HepG2 (cell line): ENCODE measurements at regions not wholly inside any gene's neighbourhood (a gene's known extent, or its start where the extent isn't known, plus 50 kb on each side); places are given as distances from the start of the nearest gene placed in this dataset.

ENCODE experiments used
- ATAC-seq: fragments of 200-7000 bp; cut with Tn5 transposase; 3 replicates; pipeline ENCODE4 v1.9.1; 2020; ENCODE audit warnings: mild to moderate bottlenecking, moderate library complexity
- BruUV-seq: library from RNA; stranded (reverse); fragments of 400-500 nt; replicated peaks from 2 replicates; lab custom pipeline; 2021; lab: Mats Ljungman, UMichigan
- CTCF ChIA-PET: fragments of 300-600 bp; formaldehyde crosslinking; extraction: SDS; loops from one replicate; lab custom pipeline; 2021; ENCODE audit warnings: low total read pairs, inconsistent platforms, low intra/inter-chr PET ratio; lab: Yijun Ruan, JAX
- POLR2A ChIA-PET: fragments of 350-600 bp; sonication (Branson Sonifier 250); formaldehyde crosslinking; loops from one replicate; lab custom pipeline; 2020; ENCODE audit warnings: antibody characterized with exemption, inconsistent platforms; lab: Yijun Ruan, JAX
- DNase-seq: peaks from one replicate; pipeline ENCODE4 v3.0.0-alpha.2; 2015; ENCODE audit warnings: low spot score
- FAIRE-seq: peaks from 3 replicates; lab custom pipeline; 2011; peaks lifted over from hg19 to GRCh38; lab: Jason Lieb, UNC
- H2AFZ ChIP-seq: one replicate; pipeline ENCODE4 v1.6.1; 2011; ENCODE audit warnings: low read length, inconsistent platforms
- H3K27ac ChIP-seq: fragments of 300-600 bp; 3 replicates; pipeline ENCODE4 v1.8.0; 2011; ENCODE audit warnings: mixed run types, mild to moderate bottlenecking, mixed read lengths, low read length, inconsistent platforms; ENCODE audit not compliant: insufficient read depth; ENCODE audit errors: extremely low read length
- H3K27me3 ChIP-seq, 2 experiments: fragments of 200-600 bp in 1 of 2; 2 replicates in 1 of 2; 3 replicates in 1 of 2; pipeline versions ENCODE4 v1.6.0 to v1.8.0; 2011; ENCODE audit warnings: low read length in 2 of 2, mild to moderate bottlenecking in 2 of 2, moderate library complexity in 2 of 2, inconsistent platforms in 1 of 2; ENCODE audit not compliant: insufficient read depth in 2 of 2, control insufficient read depth in 1 of 2
- H3K36me3 ChIP-seq, 2 experiments: fragments of 200-600 bp in 1 of 2; replicated peaks in 1 of 2; 2 replicates in 1 of 2; 3 replicates in 1 of 2; pipeline versions ENCODE4 v1.5.1 to v1.8.0; 2011; ENCODE audit warnings: low read length in 2 of 2, inconsistent platforms in 1 of 2; ENCODE audit not compliant: insufficient read depth in 2 of 2, control insufficient read depth in 1 of 2
- H3K4me1 ChIP-seq: 2 replicates; pipeline ENCODE4 v1.5.1; 2012; ENCODE audit warnings: low read length, inconsistent platforms; ENCODE audit not compliant: insufficient read depth
- H3K4me2 ChIP-seq: 2 replicates; pipeline ENCODE4 v1.6.0; 2011; ENCODE audit warnings: low read depth, low read length, inconsistent platforms
- H3K4me3 ChIP-seq, 3 experiments: fragments of 200-600 bp in 1 of 3; sonication (generic), shearing (Covaris generic) in 1 of 3; replicated peaks in 1 of 3; 2 replicates each; pipeline ENCODE4 v1.5.1; 2011 to 2016; ENCODE audit warnings: low read length in 3 of 3, inconsistent platforms in 2 of 3, low read depth in 2 of 3, mild to moderate bottlenecking in 2 of 3, control low read depth in 1 of 3, mixed read lengths in 1 of 3; ENCODE audit not compliant: insufficient read depth in 1 of 3
- H3K79me2 ChIP-seq: one replicate; pipeline ENCODE4 v1.6.1; 2011; ENCODE audit warnings: low read length, inconsistent platforms; ENCODE audit not compliant: insufficient read depth
- H3K9ac ChIP-seq: 2 replicates; pipeline ENCODE4 v1.6.0; 2011; ENCODE audit warnings: mild to moderate bottlenecking, low read depth, low read length, inconsistent platforms; ENCODE audit not compliant: insufficient read depth
- H3K9me3 ChIP-seq: 2 replicates; pipeline ENCODE4 v1.5.1; 2012; ENCODE audit warnings: mild to moderate bottlenecking, low read length
- H4K20me1 ChIP-seq: 2 replicates; pipeline ENCODE4 v1.6.0; 2011; ENCODE audit warnings: inconsistent platforms, mild to moderate bottlenecking, low read length, moderate library complexity; ENCODE audit not compliant: insufficient read depth
- HMGXB4 ChIP-seq, 2 experiments: sonication (generic) in 1 of 2; formaldehyde crosslinking in 1 of 2; IDR thresholded peaks; 2 replicates each; pipeline versions ENCODE4 v1.4.0 to v1.6.1; 2018 to 2020; ENCODE audit warnings: missing genetic modification reagents in 2 of 2, borderline replicate concordance in 1 of 2, low read depth in 1 of 2, mild to moderate bottlenecking in 1 of 2, missing biosample characterization in 1 of 2
- MXD3 ChIP-seq: IDR thresholded peaks from 2 replicates; pipeline ENCODE4 v1.6.1; 2016; ENCODE audit warnings: mild to moderate bottlenecking, missing biosample characterization, missing genetic modification reagents
- NFKBIZ ChIP-seq: IDR thresholded peaks from 2 replicates; pipeline ENCODE4 v1.6.1; 2018; ENCODE audit warnings: missing genetic modification reagents, missing compliant biosample characterization
- PREB ChIP-seq: sonication (generic); formaldehyde crosslinking; IDR thresholded peaks from 2 replicates; pipeline ENCODE4 v1.4.0; 2020; ENCODE audit warnings: missing genetic modification reagents
- ZFP37 ChIP-seq: sonication (generic); formaldehyde crosslinking; IDR thresholded peaks from 2 replicates; pipeline ENCODE4 v1.4.0; 2020; ENCODE audit warnings: missing genetic modification reagents, borderline replicate concordance
- ZFP62 ChIP-seq: sonication (generic); formaldehyde crosslinking; IDR thresholded peaks from 2 replicates; pipeline ENCODE4 v1.4.0; 2020; ENCODE audit warnings: missing genetic modification reagents
- ZNF12 ChIP-seq: sonication (generic); formaldehyde crosslinking; IDR thresholded peaks from 2 replicates; pipeline ENCODE4 v1.5.0; 2020; ENCODE audit warnings: missing genetic modification reagents
- ZNF276 ChIP-seq: sonication (generic); formaldehyde crosslinking; IDR thresholded peaks from 2 replicates; pipeline ENCODE4 v1.4.0; 2020; ENCODE audit warnings: mild to moderate bottlenecking, low read depth, missing genetic modification reagents
- ZNF318 ChIP-seq: sonication (generic); formaldehyde crosslinking; IDR thresholded peaks from 2 replicates; pipeline ENCODE4 v1.4.0; 2020; ENCODE audit warnings: mild to moderate bottlenecking, missing genetic modification reagents
- in situ Hi-C: cut with HindIII; loops from 2 replicates; pipeline ENCODE4 v1.10.0; 2017; ENCODE audit warnings: low pct_unique_long_range_greater_than_20kb; ENCODE audit not compliant: extremely low pct_ligation_motif_present
- intact Hi-C: fragments of 100-400 bp; cut with micrococcal nuclease; formaldehyde crosslinking; loops from one replicate; pipeline ENCODE4 v1.10.0; 2022; ENCODE audit not compliant: unreplicated experiment

- Histone ChIP-seq H3K27ac (no peak overlapping the region), H3K79me2 (no peaks in the 10 kb centered on the region), H2AFZ (no peak overlapping the region), H3K4me2 (no peak overlapping the region), H3K9ac (no peak overlapping the region), H3K27me3 (no peaks in the 10 kb centered on the region), H3K4me3 (no peak overlapping the region), H3K36me3 (no peaks in the 10 kb centered on the region), H4K20me1 (no peaks in the 10 kb centered on the region), H3K4me1 (no peaks in the 10 kb centered on the region), H3K9me3 (peaks cover 69% of the 10 kb centered on the region)
- ATAC-seq = no peak
- no peak for DNase-seq
- CTCF ChIA-PET = no interaction called here
- in situ Hi-C loops (no loop called here), intact Hi-C loops (no loop called here)
- BruUV-seq = no TSS peak
- TF ChIP-seq PREB (no peak), ZNF12 (CRISPR knock-in tag) (no peak), ZNF318 (CRISPR knock-in tag) (no peak), MXD3 (CRISPR knock-in tag) (no peak), ZNF276 (CRISPR knock-in tag) (no peak), ZFP37 (no peak), NFKBIZ (CRISPR knock-in tag) (no peak), HMGXB4 (CRISPR knock-in tag; IDR thresholded peaks at IDR 0.05; ENCODE audit: borderline replicate concordance in 1 of 2, low read depth in 1 of 2) (no peak), ZFP62 (CRISPR knock-in tag) (no peak)
- FAIRE-seq = no peak
- POLR2A ChIA-PET = no interaction called here
These were observed 822.1 kb downstream of the TENT5A start for GRCh38 chr6:80930376-80930775.
